Tibial artery (tissue), 4 donors: ENCODE measurements at regions not wholly inside any gene's neighbourhood (a gene's known extent, or its start where the extent isn't known, plus 50 kb on each side); places are given as distances from the start of the nearest gene placed in this dataset.

Experiments used
- DNase-seq, 2 donors: peaks; one replicate each; pipeline ENCODE4 v3.0.0-alpha.2; 2019
- H3K27ac ChIP-seq, 2 donors: fragments of 200-600 bp; sonication (generic) in 1 of 2; 1 replicate in 1 of 2; 2 replicates in 1 of 2; pipeline ENCODE4 v1.5.1; 2018 to 2019; ENCODE audit warnings: mild to moderate bottlenecking in 1 of 2
- H3K27me3 ChIP-seq, 2 donors: fragments of 200-600 bp; sonication (generic) in 1 of 2; one replicate each; pipeline versions ENCODE4 v1.5.1 to v1.6.0; 2016 to 2019
- H3K36me3 ChIP-seq, 3 donors: fragments of 200-600 bp; sonication (generic) in 2 of 3; one replicate each; pipeline ENCODE4 v1.5.1; 2016 to 2019; ENCODE audit warnings: mild to moderate bottlenecking in 2 of 3
- H3K4me1 ChIP-seq, 4 donors: fragments of 200-600 bp; sonication (generic) in 2 of 4; 1 replicate in 3 of 4; 2 replicates in 1 of 4; pipeline ENCODE4 v1.5.1; 2016 to 2019
- H3K4me3 ChIP-seq, 2 donors: fragments of 200-600 bp; sonication (generic) in 1 of 2; 1 replicate in 1 of 2; 2 replicates in 1 of 2; pipeline ENCODE4 v1.5.1; 2018 to 2019; ENCODE audit warnings: mild to moderate bottlenecking in 2 of 2
- H3K9me3 ChIP-seq, 3 donors: fragments of 200-600 bp; sonication (generic) in 1 of 3; one replicate each; pipeline ENCODE4 v1.5.1; 2016 to 2019
- CTCF ChIP-seq, 2 experiments: fragments of 200-600 bp in 1 of 2; fragments of 450-650 bp in 1 of 2; IDR thresholded peaks; one replicate each; pipeline ENCODE4 v1.5.1; 2017 to 2019; ENCODE audit warnings: antibody characterized with exemption in 2 of 2, mild to moderate bottlenecking in 1 of 2, moderate library complexity in 1 of 2
- intact Hi-C: fragments of 100-400 bp; cut with DNase I; formaldehyde crosslinking; loops from one replicate; pipeline ENCODE4 v1.15.0; 2023; ENCODE audit warnings: low total_unique reads

- no peaks in the 10 kb centered on the region for H3K36me3 ChIP-seq
- intact Hi-C loops: no loop called here
- DNase-seq: no peak
- no peak overlapping the region for H3K4me3 ChIP-seq
- no peak for TF ChIP-seq CTCF (IDR thresholded peaks at IDR 0.05)
- H3K4me1 ChIP-seq: no peaks in the 10 kb centered on the region
- H3K27ac ChIP-seq: no peak overlapping the region
- no peaks in the 10 kb centered on the region for H3K9me3 ChIP-seq
- no peaks in the 10 kb centered on the region for H3K27me3 ChIP-seq
Measured at GRCh38 chr2:67986258-67986657, 76.5 kb downstream of the C1D start.
